ENCODE measurements at regions not wholly inside any gene's neighbourhood (a gene's known extent, or its start where the extent isn't known, plus 50 kb on each side); places are given as distances from the start of the nearest gene placed in this dataset.
A peak's percentile ranks its signal among the peaks of the same experiment; 100 is the strongest.

- TF ChIP-seq POLR2A (IDR thresholded peaks at IDR 0.05; ENCODE audit: extremely low read depth, insufficient read length), result no peak
- TF ChIP-seq MYC (IDR thresholded peaks at IDR 0.05; ENCODE audit: low read depth, low read length), result no peak
- no peak for TF ChIP-seq CTCF (IDR thresholded peaks at IDR 0.05; ENCODE audit: low read depth, low read length)
- no peak for TF ChIP-seq MAX (IDR thresholded peaks at IDR 0.05; ENCODE audit: low read depth, low read length)
- no peak for DNase-seq (ENCODE audit: low read depth)
These were observed 151.2 kb downstream of the DTHD1 start for GRCh38 chr4:36432586-36432985.

GRCh38 chr4:36439556-36439955 is 158.1 kb downstream of the DTHD1 start:
- DNase-seq (ENCODE audit: low read depth), result no peak
- TF ChIP-seq MAX (IDR thresholded peaks at IDR 0.05; ENCODE audit: low read depth, low read length) (no peak), CTCF (IDR thresholded peaks at IDR 0.05; ENCODE audit: low read depth, low read length) (no peak), MYC (IDR thresholded peaks at IDR 0.05; ENCODE audit: low read depth, low read length) (no peak), POLR2A (IDR thresholded peaks at IDR 0.05; ENCODE audit: extremely low read depth, insufficient read length) (no peak)
- H3K4me3 ChIP-seq (ENCODE audit: low read depth, low read length), result no peak overlapping the region

More at GRCh38 chr4:36432586-36432985, 151.2 kb downstream of the DTHD1 start:
- H3K4me3 ChIP-seq (ENCODE audit: low read depth, low read length), result no peak overlapping the region

- TF ChIP-seq MAX (IDR thresholded peaks at IDR 0.05; ENCODE audit: low read depth, low read length), result no peak
- peak; percentile 32 for DNase-seq (ENCODE audit: low read depth)
- H3K4me3 ChIP-seq (ENCODE audit: low read depth, low read length), result no peak overlapping the region
These were observed 164.1 kb downstream of the DTHD1 start for GRCh38 chr4:36445480-36445879.

GRCh38 chr4:36446275-36446674 is 164.9 kb downstream of the DTHD1 start:
- TF ChIP-seq MAX (IDR thresholded peaks at IDR 0.05; ENCODE audit: low read depth, low read length), result no peak
- TF ChIP-seq POLR2A (IDR thresholded peaks at IDR 0.05; ENCODE audit: extremely low read depth, insufficient read length), result no peak
- no peak for TF ChIP-seq MYC (IDR thresholded peaks at IDR 0.05; ENCODE audit: low read depth, low read length)
- TF ChIP-seq CTCF (IDR thresholded peaks at IDR 0.05; ENCODE audit: low read depth, low read length), result no peak
- no peak overlapping the region for H3K4me3 ChIP-seq (ENCODE audit: low read depth, low read length)
- no peak for DNase-seq (ENCODE audit: low read depth)

GRCh38 chr4:36461344-36461743 is 179.9 kb downstream of the DTHD1 start:
- no peak overlapping the region for H3K4me3 ChIP-seq (ENCODE audit: low read depth, low read length)
- TF ChIP-seq CTCF (IDR thresholded peaks at IDR 0.05; ENCODE audit: low read depth, low read length) (no peak), MYC (IDR thresholded peaks at IDR 0.05; ENCODE audit: low read depth, low read length) (no peak), MAX (IDR thresholded peaks at IDR 0.05; ENCODE audit: low read depth, low read length) (no peak), POLR2A (IDR thresholded peaks at IDR 0.05; ENCODE audit: extremely low read depth, insufficient read length) (no peak)
- no peak for DNase-seq (ENCODE audit: low read depth)

- no peak overlapping the region for H3K4me3 ChIP-seq (ENCODE audit: low read depth, low read length)
- no peak for DNase-seq (ENCODE audit: low read depth)
- TF ChIP-seq CTCF (IDR thresholded peaks at IDR 0.05; ENCODE audit: low read depth, low read length), result no peak
- no peak for TF ChIP-seq MYC (IDR thresholded peaks at IDR 0.05; ENCODE audit: low read depth, low read length)
- no peak for TF ChIP-seq POLR2A (IDR thresholded peaks at IDR 0.05; ENCODE audit: extremely low read depth, insufficient read length)
These were observed 186.3 kb downstream of the DTHD1 start for GRCh38 chr4:36467670-36468069.

Measured in NB4 (cell line).